GM21786 (cell line): ENCODE measurements at regions not wholly inside any gene's neighbourhood (a gene's known extent, or its start where the extent isn't known, plus 50 kb on each side); places are given as distances from the start of the nearest gene placed in this dataset.

ENCODE experiments used
- ATAC-seq: cut with Tn5 transposase; IDR thresholded peaks from one replicate; pipeline ENCODE4 v1.9.1; 2021; ENCODE audit not compliant: unreplicated experiment

GRCh38 chr17:77361986-77362620 lies 221.3 kb downstream of the SEC14L1 start:
- no peak for ATAC-seq

GRCh38 chr17:77363821-77364361 lies 223.1 kb downstream of the SEC14L1 start:
- ATAC-seq = no peak

GRCh38 chr17:77364381-77364911 lies 223.7 kb downstream of the SEC14L1 start:
- ATAC-seq = no peak

- no peak for ATAC-seq
Measured at GRCh38 chr17:77364941-77365583, 224.3 kb downstream of the SEC14L1 start.

- ATAC-seq = no peak
Measured at GRCh38 chr17:77365584-77366186, 224.9 kb downstream of the SEC14L1 start.

- ATAC-seq = no peak
Measured at GRCh38 chr17:77366206-77366557, 225.4 kb downstream of the SEC14L1 start.

GRCh38 chr17:77366558-77367245 lies 225.9 kb downstream of the SEC14L1 start:
- ATAC-seq = no peak

GRCh38 chr17:77369544-77369971 lies 228.8 kb downstream of the SEC14L1 start:
- no peak for ATAC-seq

GRCh38 chr17:77370586-77370985 lies 229.8 kb downstream of the SEC14L1 start:
- no peak for ATAC-seq

GRCh38 chr17:77371117-77371887 lies 230.5 kb downstream of the SEC14L1 start:
- ATAC-seq = no peak

- no peak for ATAC-seq
Measured at GRCh38 chr17:77371888-77372443, 231.2 kb downstream of the SEC14L1 start.

GRCh38 chr17:77372444-77373298 lies 231.9 kb downstream of the SEC14L1 start:
- ATAC-seq = peak; percentile 44

- no peak for ATAC-seq
Measured at GRCh38 chr17:77373299-77374169, 232.8 kb downstream of the SEC14L1 start.

GRCh38 chr17:77374170-77374936 lies 233.6 kb downstream of the SEC14L1 start:
- no peak for ATAC-seq

GRCh38 chr17:77375108-77375916 lies 234.5 kb downstream of the SEC14L1 start:
- ATAC-seq = no peak

- no peak for ATAC-seq
Measured at GRCh38 chr17:77375917-77376651, 235.3 kb downstream of the SEC14L1 start.
